GM06990 (cell line): ENCODE measurements at regions not wholly inside any gene's neighbourhood (a gene's known extent, or its start where the extent isn't known, plus 50 kb on each side); places are given as distances from the start of the nearest gene placed in this dataset.

Experiments
- DNase-seq: peaks from one replicate; pipeline ENCODE4 v3.0.0-alpha.2; 2011; ENCODE audit not compliant: insufficient read length; ENCODE audit errors: extremely low read depth
- H3K27me3 ChIP-seq: replicated peaks from 2 replicates; pipeline ENCODE4 v1.6.0; 2011; ENCODE audit warnings: low read length; ENCODE audit not compliant: control insufficient read depth, insufficient read depth
- H3K36me3 ChIP-seq: 2 replicates; pipeline ENCODE4 v1.5.1; 2011; ENCODE audit warnings: low read length; ENCODE audit not compliant: control insufficient read depth, insufficient read depth
- H3K4me3 ChIP-seq: replicated peaks from 2 replicates; pipeline ENCODE4 v1.5.1; 2011; ENCODE audit warnings: low read depth, mild to moderate bottlenecking, control low read depth, low read length
- CTCF ChIP-seq: IDR thresholded peaks from 2 replicates; pipeline ENCODE4 v1.5.1; 2011; ENCODE audit warnings: low read length, control low read depth, mild to moderate bottlenecking, inconsistent platforms; ENCODE audit not compliant: insufficient read depth, poor library complexity, severe bottlenecking

GRCh38 chr3:17972959-17973906 lies 230.8 kb upstream of the TBC1D5 start:
- DNase-seq = no peak
- H3K36me3 ChIP-seq = no peaks in the 10 kb centered on the region
- no peak for TF ChIP-seq CTCF
- no peaks in the 10 kb centered on the region for H3K27me3 ChIP-seq
- H3K4me3 ChIP-seq = no peak overlapping the region

- no peak for DNase-seq
- H3K4me3 ChIP-seq = no peak overlapping the region
- no peaks in the 10 kb centered on the region for H3K36me3 ChIP-seq
- no peak for TF ChIP-seq CTCF
- H3K27me3 ChIP-seq = no peaks in the 10 kb centered on the region
These were observed 230.0 kb upstream of the TBC1D5 start for GRCh38 chr3:17972476-17972875.

- Histone ChIP-seq H3K36me3 (no peaks in the 10 kb centered on the region), H3K4me3 (no peak overlapping the region), H3K27me3 (0 out of 2 replicates have a peak, but pooled peaks cover 1% of the 10 kb centered on the region)
- no peak for DNase-seq
- no peak for TF ChIP-seq CTCF
These were observed 229.6 kb upstream of the TBC1D5 start for GRCh38 chr3:17972030-17972429.

GRCh38 chr3:17969985-17970568 lies 227.6 kb upstream of the TBC1D5 start:
- 0 out of 2 replicates have a peak, but pooled peaks cover 2% of the 10 kb centered on the region for H3K27me3 ChIP-seq
- no peak for TF ChIP-seq CTCF
- no peaks in the 10 kb centered on the region for H3K36me3 ChIP-seq
- H3K4me3 ChIP-seq = no peak overlapping the region
- no peak for DNase-seq

GRCh38 chr3:17969244-17969643 lies 226.8 kb upstream of the TBC1D5 start:
- no peak for TF ChIP-seq CTCF
- no peak overlapping the region for H3K4me3 ChIP-seq
- DNase-seq = no peak

More at GRCh38 chr3:17969244-17969643, 226.8 kb upstream of the TBC1D5 start:
- Histone ChIP-seq H3K27me3 (0 out of 2 replicates have a peak, but pooled peaks cover 2% of the 10 kb centered on the region), H3K36me3 (no peaks in the 10 kb centered on the region)
